Stimulated activated CD8-positive, alpha-beta memory T cell treated with anti-CD3 and anti-CD28 coated beads, Interleukin-4, amount 100 ng/mL, for 24 hours (primary cell): ENCODE measurements at regions not wholly inside any gene's neighbourhood (a gene's known extent, or its start where the extent isn't known, plus 50 kb on each side); places are given as distances from the start of the nearest gene placed in this dataset.
"Not testable (repeated sequence)": the region's sequence is repeated elsewhere in the genome, so short reads cannot be mapped to it uniquely, and the experiment has no call there.

Source experiments
- DNase-seq: peaks from one replicate; pipeline ENCODE4 v3.0.0-alpha.2; 2020; ENCODE audit warnings: low read depth

DNA sequence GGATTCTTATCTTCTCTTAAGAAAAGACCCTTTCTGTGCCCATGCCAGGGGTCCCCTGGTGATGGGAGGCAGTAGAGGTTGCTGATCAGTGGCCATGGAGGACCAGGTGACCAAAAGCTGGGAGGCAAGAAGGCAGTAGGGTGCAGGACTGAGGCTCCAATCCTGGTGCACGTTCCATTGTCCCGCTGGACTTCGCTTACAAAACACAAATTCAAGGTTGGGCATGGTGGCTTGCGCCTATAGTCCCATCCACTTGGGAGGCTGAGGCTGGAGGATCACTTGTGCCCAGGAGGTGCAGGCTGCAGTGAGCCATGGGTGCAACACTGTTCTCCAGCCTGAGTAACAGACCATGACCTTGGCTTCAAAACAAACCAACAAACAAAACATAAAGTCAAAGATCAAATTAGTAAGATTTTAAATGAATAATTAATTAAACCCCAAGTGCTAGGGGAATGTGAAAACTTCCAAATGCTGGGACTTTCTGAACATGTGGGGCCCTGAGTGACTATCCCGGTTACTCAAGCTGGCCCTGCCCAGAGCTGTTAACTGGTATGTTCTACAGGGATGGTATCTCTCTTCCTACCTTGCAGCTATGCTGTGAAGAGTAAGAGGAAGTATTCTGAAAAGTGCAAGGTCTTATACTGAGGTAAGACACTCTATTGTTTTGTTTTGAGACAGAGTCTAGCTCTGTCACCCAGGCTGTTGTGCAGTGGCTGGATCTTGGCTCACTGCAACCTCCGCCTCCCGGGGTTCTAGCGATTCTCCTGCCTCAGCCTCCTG is 97.6 kb downstream of the LYZL2 start:
- no peak for DNase-seq

DNA sequence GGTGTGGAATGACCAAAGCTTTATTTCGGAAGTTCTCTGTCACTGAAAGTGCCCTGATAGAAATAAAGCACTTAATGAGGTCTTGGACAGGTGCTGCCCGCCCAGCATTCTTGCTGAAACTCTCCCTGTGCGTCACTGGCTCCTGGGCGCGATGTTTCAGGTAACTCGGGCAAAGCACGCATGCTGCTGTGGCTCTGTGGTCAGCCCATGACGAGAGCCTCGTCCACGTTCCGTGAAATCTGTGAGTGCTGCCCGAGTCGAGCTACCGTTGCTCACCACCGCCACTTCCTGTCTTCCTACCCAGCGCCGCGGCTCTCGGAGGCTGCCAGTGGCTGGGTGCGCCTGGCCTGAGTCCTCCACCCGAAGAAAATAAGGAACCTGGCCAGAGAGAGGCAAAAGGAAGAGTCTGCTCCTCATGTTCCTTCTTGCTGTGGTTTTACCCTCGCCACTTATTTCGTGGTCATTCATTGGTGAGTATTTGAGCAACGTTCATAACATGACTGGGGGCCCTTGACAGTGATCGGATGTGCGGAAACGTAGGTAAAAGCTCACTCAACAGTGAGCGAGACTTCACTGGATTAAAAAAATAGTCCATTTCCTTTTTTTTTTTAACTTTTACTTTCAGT is 95.5 kb downstream of the MAP3K8 start:
- DNase-seq, result peak; percentile 61

DNA sequence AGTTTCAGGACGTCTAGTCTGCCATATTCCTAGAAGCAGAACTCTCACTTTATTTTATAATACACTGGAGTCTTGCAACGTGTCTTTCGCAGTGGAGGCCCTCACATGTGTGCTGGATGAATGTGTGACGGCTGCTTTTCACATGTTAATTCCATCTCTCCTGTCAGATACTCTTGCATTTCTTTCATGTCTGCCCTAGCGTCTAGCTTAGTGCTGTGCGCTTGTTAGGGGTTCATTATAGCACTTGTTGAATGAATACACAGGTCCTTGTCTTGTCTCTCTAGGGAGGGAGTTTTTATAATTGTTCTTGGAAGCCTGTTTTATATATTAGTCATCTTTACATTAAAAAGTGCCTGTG is 94.4 kb downstream of the MAP3K8 start:
- no peak for DNase-seq

DNA sequence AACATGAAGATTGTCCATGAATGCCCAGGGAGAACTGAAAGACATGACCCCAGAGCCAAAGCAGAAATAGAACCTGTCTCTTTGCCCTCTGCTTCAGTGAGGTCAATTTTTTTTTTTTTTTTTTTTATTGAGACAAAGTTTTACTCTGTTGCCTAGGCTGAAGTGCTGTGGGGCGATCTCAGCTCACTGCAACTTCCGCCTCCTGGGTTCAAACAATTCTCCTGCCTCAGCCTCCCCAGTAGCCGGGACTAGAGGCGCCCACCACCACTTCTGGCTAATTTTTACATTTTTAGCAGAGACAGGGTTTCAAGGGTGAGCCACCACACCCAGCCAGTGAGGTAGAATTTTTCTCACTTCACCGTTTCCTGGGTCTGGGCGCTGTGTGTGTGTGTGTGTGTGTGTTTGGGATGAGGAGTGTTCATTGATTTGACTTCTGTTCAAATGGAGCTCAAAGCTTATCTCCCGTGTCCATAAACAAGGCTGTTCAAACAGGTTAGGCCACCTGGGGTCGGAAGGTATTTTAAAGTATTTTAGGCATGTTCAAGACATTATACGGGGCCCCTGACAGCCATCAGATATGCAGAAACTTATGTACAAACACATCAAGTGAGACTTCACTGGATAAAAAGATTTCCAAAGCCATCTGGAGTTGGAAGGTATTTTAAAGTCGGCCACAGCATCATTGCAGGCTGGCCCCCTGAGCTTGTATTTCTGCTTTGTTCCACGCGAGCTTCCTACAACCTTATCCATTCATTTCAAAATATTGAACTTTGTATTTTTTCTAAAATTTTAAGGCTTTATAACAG is 93.8 kb downstream of the MAP3K8 start:
- DNase-seq, result no peak

DNA sequence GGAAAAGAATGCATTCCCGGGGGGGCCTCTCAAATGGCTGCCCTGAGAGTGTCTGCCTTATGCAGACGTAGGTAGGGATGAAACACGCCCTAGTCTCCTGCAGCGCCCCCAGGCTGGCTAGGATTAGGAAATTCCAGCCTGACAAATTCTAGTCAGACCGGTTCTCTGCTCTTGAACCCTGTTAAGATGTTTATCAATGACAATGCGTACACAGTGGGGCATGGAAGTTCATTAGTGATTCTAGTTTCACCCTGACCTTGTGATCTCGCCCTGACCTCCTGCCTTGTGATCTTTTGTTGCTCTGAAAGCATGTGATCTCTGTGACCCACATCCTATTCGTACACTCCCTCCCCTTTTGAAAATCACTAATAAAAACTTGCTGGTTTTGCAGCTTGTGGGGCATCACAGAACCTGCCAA is 88.7 kb downstream of the MAP3K8 start:
- not testable (repeated sequence) for DNase-seq

DNA sequence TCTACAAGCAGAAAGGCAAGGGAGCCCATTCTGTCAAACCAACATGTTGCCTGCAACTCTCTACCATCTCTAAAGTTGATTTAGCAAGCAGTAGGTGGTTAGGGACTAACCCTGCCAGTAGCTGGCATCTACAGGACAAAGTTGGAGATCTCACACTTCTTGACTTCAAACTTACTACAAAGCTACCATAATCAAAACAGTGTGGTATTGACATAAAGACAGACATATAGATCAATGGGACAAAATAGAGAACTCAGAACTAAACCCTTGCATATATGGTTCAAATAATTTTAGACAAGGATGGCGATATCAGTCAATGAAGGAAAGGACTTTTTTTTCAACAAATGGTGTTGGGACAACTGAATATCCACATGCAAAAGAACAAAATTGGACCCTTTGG is 84.9 kb downstream of the MAP3K8 start:
- no peak for DNase-seq
